ENCODE measurements at regions not wholly inside any gene's neighbourhood (a gene's known extent, or its start where the extent isn't known, plus 50 kb on each side); places are given as distances from the start of the nearest gene placed in this dataset.

GRCh38 chr2:146621656-146622055 is 1223.2 kb upstream of the ACVR2A start:
- DNase-seq (no peak), ATAC-seq (no peak)
- no peak overlapping the region for H3K4me3 ChIP-seq
- intact Hi-C loops (cut with DNase I, micrococcal nuclease), result no loop called here
- H3K36me3 ChIP-seq (ENCODE audit: low read depth), result no peaks in the 10 kb centered on the region
- H3K4me1 ChIP-seq (ENCODE audit: low read depth), result no peaks in the 10 kb centered on the region
- peaks cover 3% of the 10 kb centered on the region for H3K9me3 ChIP-seq
- TF ChIP-seq CTCF (IDR thresholded peaks at IDR 0.05), result no peak

GRCh38 chr2:146615778-146616177 is 1229.1 kb upstream of the ACVR2A start:
- Histone ChIP-seq H3K4me1 (ENCODE audit: low read depth) (no peaks in the 10 kb centered on the region), H3K4me3 (no peak overlapping the region), H3K36me3 (ENCODE audit: low read depth) (no peaks in the 10 kb centered on the region), H3K9me3 (peaks cover 8% of the 10 kb centered on the region)
- ATAC-seq (peak; percentile 81), DNase-seq (peak in 1 of 3 donors; percentile 6)
- intact Hi-C loops (cut with DNase I, micrococcal nuclease), result no loop called here
- no peak for TF ChIP-seq CTCF (IDR thresholded peaks at IDR 0.05)

GRCh38 chr2:146608490-146608889 is 1236.3 kb upstream of the ACVR2A start:
- Histone ChIP-seq H3K36me3 (ENCODE audit: low read depth) (no peaks in the 10 kb centered on the region), H3K9me3 (no peaks in the 10 kb centered on the region), H3K4me3 (no peak overlapping the region), H3K4me1 (ENCODE audit: low read depth) (no peaks in the 10 kb centered on the region)
- DNase-seq (no peak), ATAC-seq (no peak)
- no peak for TF ChIP-seq CTCF (IDR thresholded peaks at IDR 0.05)
- intact Hi-C loops (cut with DNase I, micrococcal nuclease), result no loop called here

- ATAC-seq (no peak), DNase-seq (no peak)
- no peak for TF ChIP-seq CTCF (IDR thresholded peaks at IDR 0.05)
- Histone ChIP-seq H3K4me1 (ENCODE audit: low read depth) (no peaks in the 10 kb centered on the region), H3K36me3 (ENCODE audit: low read depth) (no peaks in the 10 kb centered on the region), H3K4me3 (no peak overlapping the region), H3K9me3 (no peaks in the 10 kb centered on the region)
- intact Hi-C loops (cut with DNase I, micrococcal nuclease), result no loop called here
Measured at GRCh38 chr2:146604521-146604920, 1240.3 kb upstream of the ACVR2A start.

GRCh38 chr2:146602856-146603255 is 1242.0 kb upstream of the ACVR2A start:
- Histone ChIP-seq H3K4me3 (no peak overlapping the region), H3K9me3 (no peaks in the 10 kb centered on the region), H3K4me1 (ENCODE audit: low read depth) (no peaks in the 10 kb centered on the region), H3K36me3 (ENCODE audit: low read depth) (no peaks in the 10 kb centered on the region)
- no peak for TF ChIP-seq CTCF (IDR thresholded peaks at IDR 0.05)
- ATAC-seq, result no peak
- intact Hi-C loops (cut with DNase I, micrococcal nuclease), result no loop called here
- peak in 1 of 3 donors; percentile 2 for DNase-seq

GRCh38 chr2:146602383-146602782 is 1242.4 kb upstream of the ACVR2A start:
- no peak for ATAC-seq
- no peaks in the 10 kb centered on the region for H3K36me3 ChIP-seq (ENCODE audit: low read depth)
- no peak for TF ChIP-seq CTCF (IDR thresholded peaks at IDR 0.05)
- no peaks in the 10 kb centered on the region for H3K4me1 ChIP-seq (ENCODE audit: low read depth)
- H3K4me3 ChIP-seq, result no peak overlapping the region
- H3K9me3 ChIP-seq, result no peaks in the 10 kb centered on the region
- DNase-seq, result no peak
- intact Hi-C loops (cut with DNase I, micrococcal nuclease), result no loop called here

All from mucosa of descending colon (tissue), 3 donors.